Thyroid gland (tissue), 4 donors: ENCODE measurements at regions not wholly inside any gene's neighbourhood (a gene's known extent, or its start where the extent isn't known, plus 50 kb on each side); places are given as distances from the start of the nearest gene placed in this dataset.

ENCODE experiments used
- CTCF ChIP-seq, 6 experiments: fragments of 200-600 bp in 3 of 6; fragments of 450-650 bp in 3 of 6; sonication (generic) in 3 of 6; IDR thresholded peaks; one replicate each; pipeline ENCODE4 v1.5.1; 2016 to 2019; ENCODE audit warnings: antibody characterized with exemption in 6 of 6, mild to moderate bottlenecking in 2 of 6, inconsistent platforms in 1 of 6, moderate library complexity in 1 of 6
- POLR2A ChIP-seq, 2 donors: fragments of 450-650 bp; IDR thresholded peaks; one replicate each; pipeline ENCODE4 v1.6.1; 2017; ENCODE audit warnings: antibody characterized with exemption in 2 of 2, mild to moderate bottlenecking in 2 of 2, moderate library complexity in 1 of 2

GRCh38 chr6:25180630-25181349, 98.4 kb upstream of the CARMIL1 start:
- TF ChIP-seq CTCF (IDR thresholded peaks at IDR 0.05): no peak
- TF ChIP-seq POLR2A (IDR thresholded peaks at IDR 0.05): no peak
